Effector memory CD8-positive, alpha-beta T cell (primary cell): ENCODE measurements at regions not wholly inside any gene's neighbourhood (a gene's known extent, or its start where the extent isn't known, plus 50 kb on each side); places are given as distances from the start of the nearest gene placed in this dataset.

ENCODE experiments used
- ATAC-seq: fragments of 150-1000 bp; cut with Tn5 transposase; replicated peaks from 2 replicates; pipeline ENCODE4 v1.10.0; 2021; ENCODE audit warnings: mild to moderate bottlenecking, moderate library complexity
- DNase-seq, 3 experiments: peaks; one replicate each; pipeline ENCODE4 v3.0.0; 2021
- H3K27ac Mint-ChIP-seq, 2 donors: one replicate each; pipeline ENCODE4 v1.8.0; 2022; ENCODE audit warnings: mild to moderate bottlenecking in 2 of 2, mixed read lengths in 2 of 2, moderate library complexity in 2 of 2
- H3K27me3 Mint-ChIP-seq, 2 donors: one replicate each; pipeline ENCODE4 v1.8.0; 2022; ENCODE audit warnings: mixed read lengths in 2 of 2
- H3K36me3 Mint-ChIP-seq: one replicate; pipeline ENCODE4 v1.8.0; 2022; ENCODE audit warnings: mild to moderate bottlenecking, moderate library complexity, mixed read lengths; ENCODE audit not compliant: insufficient read depth
- H3K4me1 Mint-ChIP-seq, 2 donors: one replicate each; pipeline ENCODE4 v1.8.0; 2022; ENCODE audit warnings: low read depth in 2 of 2, mixed read lengths in 2 of 2
- H3K4me3 Mint-ChIP-seq, 2 donors: one replicate each; pipeline ENCODE4 v1.8.0; 2022; ENCODE audit warnings: mild to moderate bottlenecking in 2 of 2, mixed read lengths in 2 of 2, moderate library complexity in 2 of 2
- H3K9me3 Mint-ChIP-seq, 2 donors: one replicate each; pipeline ENCODE4 v1.8.0; 2022; ENCODE audit warnings: mixed read lengths in 2 of 2

DNA sequence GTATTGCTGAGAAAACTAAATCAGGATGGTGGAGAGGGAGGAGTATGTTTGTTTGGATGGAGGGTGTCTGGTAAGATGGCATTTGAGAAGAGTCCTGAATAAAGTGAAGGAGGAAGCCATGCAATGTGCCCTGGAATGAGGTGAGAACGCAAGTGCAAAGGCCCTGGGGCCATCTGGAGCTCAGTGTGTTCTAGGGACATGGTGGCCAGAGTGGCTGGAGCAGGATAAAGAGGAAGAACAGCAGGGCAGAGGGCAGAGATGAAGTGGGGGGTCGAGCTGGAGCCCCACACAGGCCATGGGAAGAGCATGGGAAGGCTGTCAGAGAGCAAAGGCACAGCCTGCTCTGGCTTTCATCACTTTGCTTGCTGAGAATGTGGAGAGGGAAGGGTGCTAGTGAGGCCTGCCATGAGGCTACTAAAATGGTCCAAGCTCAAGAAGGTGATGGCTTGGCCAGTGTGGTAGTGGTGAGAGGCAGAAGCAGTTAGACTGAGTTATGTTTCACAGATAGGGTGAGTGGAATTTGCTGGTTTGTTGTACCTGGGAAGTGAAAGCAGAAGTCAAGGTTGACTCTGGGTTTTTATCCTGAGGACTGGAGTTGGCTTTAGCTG, 234.1 kb downstream of the FOXL1 start:
- Mint-ChIP-seq H3K4me3 (no peak overlapping the region), H3K4me1 (no peaks in the 10 kb centered on the region), H3K36me3 (peaks cover 2% of the 10 kb centered on the region), H3K27me3 (peaks cover 0 to 7% of the 10 kb centered on the region in 2 donors), H3K9me3 (no peaks in the 10 kb centered on the region), H3K27ac (no peak overlapping the region)
- no peak for DNase-seq
- ATAC-seq, result no peak

DNA sequence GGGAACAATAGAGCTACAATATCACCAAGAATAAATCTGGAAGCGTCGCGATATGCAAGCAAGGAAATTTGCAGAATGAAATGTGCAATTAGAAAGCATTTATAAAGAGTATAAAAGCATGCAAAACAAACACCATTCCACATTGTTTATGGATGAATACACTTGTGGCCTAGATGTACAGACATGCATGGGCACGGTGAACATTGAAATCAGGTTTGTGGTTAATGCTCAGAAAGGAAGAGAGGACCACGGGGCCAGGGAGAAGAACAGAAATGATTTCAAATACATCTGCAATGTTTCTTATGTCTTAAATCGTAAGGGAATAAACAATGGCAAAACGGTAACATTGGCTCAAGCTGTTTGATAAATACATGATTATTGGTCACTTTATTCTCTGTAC, 235.9 kb downstream of the FOXL1 start:
- H3K27ac Mint-ChIP-seq, result no peak overlapping the region
- no peaks in the 10 kb centered on the region for H3K4me1 Mint-ChIP-seq
- no peak for ATAC-seq
- no peak overlapping the region for H3K4me3 Mint-ChIP-seq
- no peaks in the 10 kb centered on the region for H3K9me3 Mint-ChIP-seq
- no peaks in the 10 kb centered on the region for H3K36me3 Mint-ChIP-seq
- DNase-seq, result no peak
- peaks cover 13 to 21% of the 10 kb centered on the region in 2 donors for H3K27me3 Mint-ChIP-seq

- Mint-ChIP-seq H3K27me3 (peaks cover 14 to 40% of the 10 kb centered on the region in 2 donors), H3K4me3 (no peak overlapping the region), H3K27ac (no peak overlapping the region), H3K36me3 (no peaks in the 10 kb centered on the region), H3K4me1 (no peaks in the 10 kb centered on the region), H3K9me3 (no peaks in the 10 kb centered on the region)
- ATAC-seq, result no peak
- DNase-seq, result no peak
These were observed 238.7 kb downstream of the FOXL1 start for GRCh38 chr16:86816930-86817625.

GRCh38 chr16:86818671-86819532, 240.6 kb downstream of the FOXL1 start:
- H3K4me1 Mint-ChIP-seq, result no peaks in the 10 kb centered on the region
- peaks cover 20 to 55% of the 10 kb centered on the region in 2 donors for H3K27me3 Mint-ChIP-seq
- H3K27ac Mint-ChIP-seq, result no peak overlapping the region
- no peaks in the 10 kb centered on the region for H3K9me3 Mint-ChIP-seq
- H3K36me3 Mint-ChIP-seq, result peaks cover 3% of the 10 kb centered on the region
- no peak overlapping the region for H3K4me3 Mint-ChIP-seq
- DNase-seq, result no peak
- ATAC-seq, result no peak

GRCh38 chr16:86819533-86819892, 241.2 kb downstream of the FOXL1 start:
- Mint-ChIP-seq H3K4me1 (no peaks in the 10 kb centered on the region), H3K27me3 (peaks cover 20 to 59% of the 10 kb centered on the region in 2 donors), H3K4me3 (no peak overlapping the region), H3K36me3 (peaks cover 3% of the 10 kb centered on the region), H3K9me3 (no peaks in the 10 kb centered on the region), H3K27ac (no peak overlapping the region)
- DNase-seq (no peak), ATAC-seq (no peak)

GRCh38 chr16:86821895-86822294, 243.5 kb downstream of the FOXL1 start:
- no peak for ATAC-seq
- Mint-ChIP-seq H3K9me3 (no peaks in the 10 kb centered on the region), H3K4me3 (no peak overlapping the region), H3K27me3 (peaks cover 35 to 81% of the 10 kb centered on the region in 2 donors), H3K27ac (no peak overlapping the region), H3K36me3 (peaks cover 3% of the 10 kb centered on the region), H3K4me1 (no peaks in the 10 kb centered on the region)
- no peak for DNase-seq

DNA sequence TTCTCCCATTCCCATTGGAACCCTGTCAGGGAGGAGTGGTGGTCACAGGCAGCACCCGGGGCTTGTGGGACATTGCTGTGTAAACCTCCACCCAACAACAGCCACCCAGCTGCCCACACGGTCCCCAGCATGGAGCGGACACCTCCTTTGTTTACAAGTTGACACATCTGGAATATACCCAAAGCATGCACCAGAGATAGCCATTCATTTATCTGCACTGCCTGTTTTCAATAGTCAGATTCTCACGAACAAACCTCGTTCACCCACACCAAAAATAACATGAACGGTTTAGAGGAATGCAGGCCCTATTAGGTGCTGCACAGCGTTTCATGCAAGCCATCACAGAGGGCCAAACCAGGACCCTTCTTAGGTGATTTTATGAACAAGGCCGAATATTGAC, 244.8 kb downstream of the FOXL1 start:
- no peak for DNase-seq
- H3K27me3 Mint-ChIP-seq, result peaks cover 45 to 86% of the 10 kb centered on the region in 2 donors
- peaks cover 3% of the 10 kb centered on the region for H3K36me3 Mint-ChIP-seq
- ATAC-seq, result no peak
- H3K4me3 Mint-ChIP-seq, result no peak overlapping the region
- H3K9me3 Mint-ChIP-seq, result no peaks in the 10 kb centered on the region
- H3K27ac Mint-ChIP-seq, result no peak overlapping the region
- H3K4me1 Mint-ChIP-seq, result no peaks in the 10 kb centered on the region

DNA sequence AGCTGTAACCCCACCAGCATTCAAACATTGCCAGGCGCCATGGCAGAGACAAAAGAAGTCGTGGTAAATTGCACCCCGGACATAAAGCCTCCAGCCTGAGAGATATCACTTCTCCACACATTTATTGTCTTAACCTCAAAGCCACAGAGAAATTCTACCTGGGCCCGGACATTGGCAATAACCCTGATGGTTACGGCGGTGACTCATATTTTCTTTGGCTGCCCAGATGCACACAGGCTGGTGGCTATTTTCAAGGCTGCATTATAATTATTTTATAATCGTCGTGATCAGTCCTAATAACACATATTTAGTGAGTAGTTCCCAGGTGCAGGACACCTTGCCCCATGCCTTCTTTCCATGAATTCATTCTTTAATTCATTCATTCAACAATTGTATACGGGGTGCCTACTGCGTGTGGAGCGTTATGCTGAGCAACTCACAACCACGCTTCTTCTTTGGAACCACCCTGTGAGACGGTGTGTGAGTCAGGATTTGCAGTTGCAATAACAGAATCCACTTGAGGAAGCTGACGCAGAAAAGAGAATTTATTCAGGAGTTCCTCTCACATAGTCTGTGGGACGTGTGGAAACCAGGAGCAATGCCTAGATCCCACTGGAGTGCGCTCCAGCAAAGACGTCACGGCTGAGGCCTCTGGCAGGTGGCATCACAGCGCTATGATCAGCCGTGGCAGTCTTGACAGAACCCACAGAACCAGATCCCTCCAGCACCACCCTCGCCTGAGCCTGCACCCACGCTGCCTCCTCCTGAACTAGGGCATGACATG, 245.7 kb downstream of the FOXL1 start:
- no peak for ATAC-seq
- H3K27me3 Mint-ChIP-seq, result peaks cover 43 to 86% of the 10 kb centered on the region in 2 donors
- H3K36me3 Mint-ChIP-seq, result peaks cover 3% of the 10 kb centered on the region
- H3K4me1 Mint-ChIP-seq, result no peaks in the 10 kb centered on the region
- no peak for DNase-seq
- no peak overlapping the region for H3K27ac Mint-ChIP-seq
- no peak overlapping the region for H3K4me3 Mint-ChIP-seq
- H3K9me3 Mint-ChIP-seq, result no peaks in the 10 kb centered on the region

GRCh38 chr16:86824751-86825296, 246.5 kb downstream of the FOXL1 start:
- Mint-ChIP-seq H3K36me3 (peaks cover 3% of the 10 kb centered on the region), H3K4me3 (no peak overlapping the region), H3K27me3 (peaks cover 49 to 88% of the 10 kb centered on the region in 2 donors), H3K4me1 (no peaks in the 10 kb centered on the region), H3K27ac (no peak overlapping the region), H3K9me3 (no peaks in the 10 kb centered on the region)
- DNase-seq (no peak), ATAC-seq (no peak)

DNA sequence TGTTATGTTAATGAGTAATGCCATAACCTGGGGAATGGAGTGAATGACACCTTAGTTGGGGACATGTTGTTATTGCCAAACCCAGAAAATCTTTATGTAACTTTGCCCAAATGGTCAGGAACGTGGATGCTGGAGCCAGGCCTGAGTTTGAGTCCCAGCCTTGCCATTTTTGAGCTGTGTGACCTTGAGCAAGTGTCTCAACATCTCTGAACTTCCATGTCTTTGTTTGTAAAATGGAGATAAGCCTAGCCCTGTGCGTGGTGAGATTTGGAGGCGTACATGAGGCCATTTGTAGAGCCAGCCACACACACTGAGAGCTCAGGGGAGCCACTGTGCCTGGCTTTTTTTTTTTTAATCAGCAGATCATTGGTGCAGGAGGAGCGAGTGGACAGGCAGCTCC, 247.3 kb downstream of the FOXL1 start:
- Mint-ChIP-seq H3K4me1 (no peaks in the 10 kb centered on the region), H3K9me3 (no peaks in the 10 kb centered on the region), H3K36me3 (peaks cover 3% of the 10 kb centered on the region), H3K27me3 (peaks cover 49 to 94% of the 10 kb centered on the region in 2 donors), H3K27ac (no peak overlapping the region), H3K4me3 (no peak overlapping the region)
- no peak for DNase-seq
- ATAC-seq, result no peak

- no peak overlapping the region for H3K27ac Mint-ChIP-seq
- H3K4me1 Mint-ChIP-seq, result no peaks in the 10 kb centered on the region
- H3K36me3 Mint-ChIP-seq, result peaks cover 3% of the 10 kb centered on the region
- H3K9me3 Mint-ChIP-seq, result no peaks in the 10 kb centered on the region
- ATAC-seq (no peak), DNase-seq (no peak)
- no peak overlapping the region for H3K4me3 Mint-ChIP-seq
- H3K27me3 Mint-ChIP-seq, result peaks cover 49 to 85% of the 10 kb centered on the region in 2 donors
These were observed 248.6 kb downstream of the FOXL1 start for GRCh38 chr16:86826941-86827340.

- Mint-ChIP-seq H3K4me3 (no peak overlapping the region), H3K27ac (no peak overlapping the region), H3K27me3 (peaks cover 44 to 79% of the 10 kb centered on the region in 2 donors), H3K9me3 (no peaks in the 10 kb centered on the region), H3K36me3 (no peaks in the 10 kb centered on the region), H3K4me1 (no peaks in the 10 kb centered on the region)
- no peak for ATAC-seq
- DNase-seq, result no peak
These were observed 249.2 kb downstream of the FOXL1 start for GRCh38 chr16:86827521-86827920.

DNA sequence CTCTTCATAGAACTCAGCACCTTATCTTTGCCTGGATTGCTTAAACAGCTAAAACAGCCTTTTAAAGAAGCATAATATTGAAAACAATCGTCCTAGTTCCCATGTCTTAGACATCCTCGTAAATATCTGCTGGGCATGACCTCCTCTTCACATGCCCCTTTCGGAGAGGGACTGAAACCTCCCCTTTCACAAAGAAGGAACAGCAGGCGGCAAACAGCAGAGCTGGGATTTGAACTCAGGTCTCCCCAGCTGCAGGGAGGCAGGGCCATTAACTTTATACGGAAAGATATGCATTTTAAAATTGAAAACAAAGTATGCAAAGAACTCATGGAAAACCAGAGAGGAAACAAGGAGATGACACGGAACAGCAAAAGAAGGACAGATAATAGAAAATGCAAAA, 249.9 kb downstream of the FOXL1 start:
- H3K36me3 Mint-ChIP-seq, result no peaks in the 10 kb centered on the region
- peaks cover 1 to 2% of the 10 kb centered on the region in 2 donors for H3K4me1 Mint-ChIP-seq
- H3K27me3 Mint-ChIP-seq, result peaks cover 43 to 74% of the 10 kb centered on the region in 2 donors
- DNase-seq (no peak), ATAC-seq (no peak)
- no peak overlapping the region for H3K27ac Mint-ChIP-seq
- no peaks in the 10 kb centered on the region for H3K9me3 Mint-ChIP-seq
- H3K4me3 Mint-ChIP-seq, result no peak overlapping the region
